ENCODE measurements at regions not wholly inside any gene's neighbourhood (a gene's known extent, or its start where the extent isn't known, plus 50 kb on each side); places are given as distances from the start of the nearest gene placed in this dataset.

- no peak for TF ChIP-seq CTCF (IDR thresholded peaks at IDR 0.05; ENCODE audit: insufficient read depth, low read length, severe bottlenecking)
- H3K36me3 ChIP-seq (ENCODE audit: control insufficient read depth, insufficient read depth, low read length): no peaks in the 10 kb centered on the region
- no peak for FAIRE-seq
- no peak for DNase-seq (ENCODE audit: low read depth)
- no peak overlapping the region for H3K4me3 ChIP-seq (ENCODE audit: low read depth, low read length)
- no peaks in the 10 kb centered on the region for H3K27me3 ChIP-seq (ENCODE audit: control insufficient read depth, insufficient read depth, low read length)
Measured at GRCh38 chr2:64204703-64205102, 60.5 kb upstream of the PELI1 start.

- Histone ChIP-seq H3K36me3 (ENCODE audit: control insufficient read depth, insufficient read depth, low read length) (no peaks in the 10 kb centered on the region), H3K4me3 (ENCODE audit: low read depth, low read length) (no peak overlapping the region), H3K27me3 (ENCODE audit: control insufficient read depth, insufficient read depth, low read length) (no peaks in the 10 kb centered on the region)
- DNase-seq (ENCODE audit: low read depth) (no peak), FAIRE-seq (no peak)
- TF ChIP-seq CTCF (IDR thresholded peaks at IDR 0.05; ENCODE audit: insufficient read depth, low read length, severe bottlenecking): no peak
Measured at GRCh38 chr2:64205415-64205814, 61.2 kb upstream of the PELI1 start.

- H3K36me3 ChIP-seq (ENCODE audit: control insufficient read depth, insufficient read depth, low read length): no peaks in the 10 kb centered on the region
- H3K27me3 ChIP-seq (ENCODE audit: control insufficient read depth, insufficient read depth, low read length): no peaks in the 10 kb centered on the region
- no peak for TF ChIP-seq CTCF (IDR thresholded peaks at IDR 0.05; ENCODE audit: insufficient read depth, low read length, severe bottlenecking)
- no peak for DNase-seq (ENCODE audit: low read depth)
- no peak for FAIRE-seq
- H3K4me3 ChIP-seq (ENCODE audit: low read depth, low read length): no peak overlapping the region
Measured at GRCh38 chr2:64207573-64207972, 63.4 kb upstream of the PELI1 start.

GRCh38 chr2:64210816-64211215 is 66.6 kb upstream of the PELI1 start:
- Histone ChIP-seq H3K36me3 (ENCODE audit: control insufficient read depth, insufficient read depth, low read length) (no peaks in the 10 kb centered on the region), H3K27me3 (ENCODE audit: control insufficient read depth, insufficient read depth, low read length) (no peaks in the 10 kb centered on the region), H3K4me3 (ENCODE audit: low read depth, low read length) (no peak overlapping the region)
- no peak for TF ChIP-seq CTCF (IDR thresholded peaks at IDR 0.05; ENCODE audit: insufficient read depth, low read length, severe bottlenecking)
- DNase-seq (ENCODE audit: low read depth): peak; percentile 100
- peak; percentile 94 for FAIRE-seq

- H3K27me3 ChIP-seq (ENCODE audit: control insufficient read depth, insufficient read depth, low read length): no peaks in the 10 kb centered on the region
- FAIRE-seq (no peak), DNase-seq (ENCODE audit: low read depth) (no peak)
- TF ChIP-seq CTCF (IDR thresholded peaks at IDR 0.05; ENCODE audit: insufficient read depth, low read length, severe bottlenecking): no peak
- no peak overlapping the region for H3K4me3 ChIP-seq (ENCODE audit: low read depth, low read length)
- no peaks in the 10 kb centered on the region for H3K36me3 ChIP-seq (ENCODE audit: control insufficient read depth, insufficient read depth, low read length)
Measured at GRCh38 chr2:64211276-64211921, 67.2 kb upstream of the PELI1 start.

- peak; percentile 94 for DNase-seq (ENCODE audit: low read depth)
- no peaks in the 10 kb centered on the region for H3K27me3 ChIP-seq (ENCODE audit: control insufficient read depth, insufficient read depth, low read length)
- FAIRE-seq: no peak
- no peaks in the 10 kb centered on the region for H3K36me3 ChIP-seq (ENCODE audit: control insufficient read depth, insufficient read depth, low read length)
- no peak overlapping the region for H3K4me3 ChIP-seq (ENCODE audit: low read depth, low read length)
- TF ChIP-seq CTCF (IDR thresholded peaks at IDR 0.05; ENCODE audit: insufficient read depth, low read length, severe bottlenecking): no peak
Measured at GRCh38 chr2:64212346-64212745, 68.1 kb upstream of the PELI1 start.
